ENCODE measurements at regions not wholly inside any gene's neighbourhood (a gene's known extent, or its start where the extent isn't known, plus 50 kb on each side); places are given as distances from the start of the nearest gene placed in this dataset.

DNA sequence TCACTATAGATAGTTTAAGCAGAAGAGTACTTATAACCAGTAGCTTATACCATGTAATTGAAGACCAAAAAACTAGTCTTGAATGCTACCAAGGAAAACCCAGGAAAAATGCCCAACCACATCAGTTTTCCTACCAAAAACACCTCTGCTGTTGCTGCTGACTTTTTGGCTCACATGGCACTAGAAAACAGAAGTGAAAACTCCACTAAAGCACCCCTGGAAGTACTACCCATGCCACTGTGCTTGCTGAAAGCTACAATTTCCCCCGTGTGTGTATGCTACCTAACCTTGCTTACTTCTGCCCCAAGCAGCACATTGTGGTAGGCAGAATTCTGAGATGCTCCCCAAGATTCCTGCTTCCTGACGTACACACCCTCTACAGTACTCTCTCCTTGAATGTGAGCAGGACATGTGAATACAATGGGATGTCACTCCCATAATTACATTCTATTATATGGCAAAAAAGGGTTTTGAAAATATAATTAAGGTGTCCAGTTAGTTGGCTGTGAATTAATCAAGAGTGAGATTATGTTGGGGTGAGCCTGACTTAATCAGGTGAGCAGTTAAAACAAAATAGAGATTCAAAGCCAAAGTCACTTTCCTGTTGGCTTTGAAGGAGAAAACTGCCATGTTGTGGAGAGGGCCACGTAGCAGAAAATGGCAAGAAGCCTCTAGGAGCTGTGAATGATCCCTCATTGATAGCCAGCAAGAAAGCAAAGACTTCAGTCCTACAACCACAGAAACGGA lies 209.8 kb upstream of the MARCKS start:
- TF ChIP-seq, protein P1, sequence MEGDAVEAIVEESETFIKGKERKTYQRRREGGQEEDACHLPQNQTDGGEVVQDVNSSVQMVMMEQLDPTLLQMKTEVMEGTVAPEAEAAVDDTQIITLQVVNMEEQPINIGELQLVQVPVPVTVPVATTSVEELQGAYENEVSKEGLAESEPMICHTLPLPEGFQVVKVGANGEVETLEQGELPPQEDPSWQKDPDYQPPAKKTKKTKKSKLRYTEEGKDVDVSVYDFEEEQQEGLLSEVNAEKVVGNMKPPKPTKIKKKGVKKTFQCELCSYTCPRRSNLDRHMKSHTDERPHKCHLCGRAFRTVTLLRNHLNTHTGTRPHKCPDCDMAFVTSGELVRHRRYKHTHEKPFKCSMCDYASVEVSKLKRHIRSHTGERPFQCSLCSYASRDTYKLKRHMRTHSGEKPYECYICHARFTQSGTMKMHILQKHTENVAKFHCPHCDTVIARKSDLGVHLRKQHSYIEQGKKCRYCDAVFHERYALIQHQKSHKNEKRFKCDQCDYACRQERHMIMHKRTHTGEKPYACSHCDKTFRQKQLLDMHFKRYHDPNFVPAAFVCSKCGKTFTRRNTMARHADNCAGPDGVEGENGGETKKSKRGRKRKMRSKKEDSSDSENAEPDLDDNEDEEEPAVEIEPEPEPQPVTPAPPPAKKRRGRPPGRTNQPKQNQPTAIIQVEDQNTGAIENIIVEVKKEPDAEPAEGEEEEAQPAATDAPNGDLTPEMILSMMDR (conservative IDR thresholded peaks at IDR 0.05) = no peak

DNA sequence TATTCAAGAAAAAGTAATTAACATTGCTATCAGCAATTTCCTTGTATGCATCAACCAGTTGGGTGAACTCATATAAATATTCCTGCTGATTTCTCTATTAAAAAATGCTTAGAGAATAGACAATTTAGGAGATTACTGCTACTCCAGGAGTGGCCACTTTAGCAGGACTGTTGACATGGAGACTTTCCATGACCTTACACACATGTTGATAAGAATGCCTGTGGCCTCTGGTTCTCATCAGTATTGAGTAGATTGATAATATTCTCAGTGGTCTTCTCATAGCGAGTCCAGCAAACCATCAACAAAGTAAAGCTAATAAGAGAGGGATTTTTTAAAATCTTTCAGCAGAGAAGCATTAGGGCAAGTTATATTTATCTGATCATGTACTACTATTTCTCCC lies 208.4 kb upstream of the MARCKS start:
- TF ChIP-seq, protein P1 (conservative IDR thresholded peaks at IDR 0.05) = no peak
- peak overlapping the region; percentile 45 for H3K27ac ChIP-seq

More for the DNA sequence above, 209.8 kb upstream of the MARCKS start:
- H3K27ac ChIP-seq = no peak overlapping the region

GRCh38 chr6:113649276-113649675 lies 207.9 kb upstream of the MARCKS start:
- H3K27ac ChIP-seq = peak overlapping the region; percentile 45
- TF ChIP-seq, protein P1 (conservative IDR thresholded peaks at IDR 0.05) = no peak

- H3K27ac ChIP-seq = peak overlapping the region; percentile 45
Measured at GRCh38 chr6:113649880-113650609, 207.1 kb upstream of the MARCKS start.

GRCh38 chr6:113650610-113650979 lies 206.6 kb upstream of the MARCKS start:
- peak overlapping the region; percentile 45; the same call in 1 of the 2 replicates for H3K27ac ChIP-seq
- TF ChIP-seq, protein P1 (conservative IDR thresholded peaks at IDR 0.05) = no peak

More at GRCh38 chr6:113649880-113650609, 207.1 kb upstream of the MARCKS start:
- TF ChIP-seq, protein P1 (conservative IDR thresholded peaks at IDR 0.05) = no peak

DNA sequence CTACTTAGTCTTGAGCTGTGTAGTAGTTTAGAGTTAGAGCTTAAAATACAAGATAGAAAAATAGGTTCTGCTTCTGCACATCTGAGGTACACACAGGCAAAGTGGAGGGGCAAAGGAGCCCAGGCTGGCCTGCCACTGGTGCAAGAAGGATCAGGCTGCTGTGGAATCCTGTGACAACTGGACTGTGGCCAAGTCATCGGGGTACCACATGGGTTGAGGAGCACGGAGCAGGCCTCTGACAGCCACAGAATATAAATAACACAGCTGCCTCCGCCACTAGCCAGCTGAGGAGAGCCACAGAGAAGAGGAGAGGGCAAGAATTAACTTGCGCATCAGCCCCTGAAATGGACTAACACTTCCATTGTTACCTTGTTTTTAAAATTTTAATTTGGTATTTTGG lies 206.0 kb upstream of the MARCKS start:
- H3K27ac ChIP-seq = no peak overlapping the region
- TF ChIP-seq, protein P1 (conservative IDR thresholded peaks at IDR 0.05) = no peak

DNA sequence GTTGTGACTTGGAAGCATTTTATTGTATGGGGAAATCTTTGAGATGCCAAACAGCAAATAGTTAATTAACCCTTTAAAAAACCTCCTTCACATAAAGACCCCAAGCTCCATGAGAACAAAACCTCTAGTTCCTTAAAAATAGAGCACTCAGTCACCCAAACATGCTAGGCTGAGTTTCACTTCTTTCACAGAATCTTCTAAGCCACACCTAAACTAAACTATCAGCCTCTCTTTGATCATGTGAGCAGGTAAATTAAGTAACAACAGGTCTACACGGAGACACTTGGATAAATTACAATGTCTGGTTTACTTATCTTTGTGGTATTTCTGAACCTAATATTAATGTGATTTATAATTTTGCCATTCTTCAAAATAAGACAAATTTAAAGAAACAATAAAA lies 205.2 kb upstream of the MARCKS start:
- TF ChIP-seq, protein P1 (conservative IDR thresholded peaks at IDR 0.05) = no peak
- H3K27ac ChIP-seq = no peak overlapping the region
